Mesodermal cell (in vitro differentiated cells): ENCODE measurements at regions not wholly inside any gene's neighbourhood (a gene's known extent, or its start where the extent isn't known, plus 50 kb on each side); places are given as distances from the start of the nearest gene placed in this dataset.
"Not testable (repeated sequence)": the region's sequence is repeated elsewhere in the genome, so short reads cannot be mapped to it uniquely, and the experiment has no call there.

Experiments used
- H3K27ac ChIP-seq: 2 replicates; pipeline ENCODE4 v1.7.0; 2013; ENCODE audit warnings: mild to moderate bottlenecking, low read depth, low read length, moderate library complexity; ENCODE audit not compliant: severe bottlenecking
- H3K36me3 ChIP-seq: 2 replicates; pipeline ENCODE4 v1.7.1; 2013; ENCODE audit warnings: mild to moderate bottlenecking, low read length, moderate library complexity; ENCODE audit not compliant: control insufficient read depth, insufficient read depth
- H3K4me1 ChIP-seq: one replicate; pipeline ENCODE4 v1.7.1; 2013; ENCODE audit warnings: mild to moderate bottlenecking, low read length; ENCODE audit not compliant: insufficient read depth, control insufficient read depth, poor library complexity, severe bottlenecking
- H3K4me3 ChIP-seq: 2 replicates; pipeline ENCODE4 v1.7.0; 2013; ENCODE audit warnings: low read length, control low read depth, mild to moderate bottlenecking; ENCODE audit not compliant: insufficient read depth, poor library complexity, severe bottlenecking; ENCODE audit errors: extremely low read depth
- H3K9me3 ChIP-seq: 2 replicates; pipeline ENCODE4 v1.7.1; 2013; ENCODE audit warnings: mild to moderate bottlenecking, low read length, moderate library complexity; ENCODE audit not compliant: control insufficient read depth
- WGBS, 2 experiments: methylation state at CpG; one replicate each; pipeline ENCODE4 v1.1.5; 2013; ENCODE audit warnings: missing lambda C conversion rate in 2 of 2; ENCODE audit not compliant: insufficient coverage in 2 of 2; 5-methylcytosine and 5-hydroxymethylcytosine counted together

DNA sequence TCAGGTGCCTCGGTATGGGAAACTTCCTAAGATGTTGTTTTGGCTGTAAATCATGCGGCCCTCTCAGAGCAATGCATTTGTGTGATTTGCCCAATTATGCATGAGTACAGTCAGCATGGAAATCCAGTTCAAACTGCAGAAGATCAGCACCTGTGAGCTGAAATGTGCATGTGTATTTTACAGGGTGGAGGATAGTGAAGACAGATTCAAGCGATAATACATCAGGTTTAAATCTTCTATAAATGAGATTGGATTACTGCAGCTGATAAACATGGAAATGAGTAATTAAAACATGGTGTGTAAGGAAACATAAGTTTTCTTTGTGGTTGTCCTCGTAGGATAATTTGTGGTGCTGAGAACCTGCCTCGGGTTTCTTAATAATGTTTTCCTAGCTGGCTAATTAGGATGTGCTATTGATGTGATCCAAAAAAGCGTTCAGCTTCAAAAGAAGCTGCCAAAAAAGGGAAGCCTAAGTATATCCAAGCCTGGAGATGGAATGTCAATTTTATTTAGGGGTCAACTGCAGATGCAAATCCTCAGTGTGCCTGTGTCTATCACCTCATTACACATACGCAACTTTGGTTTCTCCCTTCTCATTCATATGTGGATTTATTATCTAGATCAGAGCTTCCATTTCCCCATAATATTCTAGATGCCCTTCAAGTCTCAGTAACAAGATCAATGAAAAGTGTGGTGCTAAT lies 117.1 kb upstream of the CCDC28A start:
- Histone ChIP-seq H3K4me3 (no peak overlapping the region), H3K9me3 (no peaks in the 10 kb centered on the region), H3K36me3 (no peaks in the 10 kb centered on the region), H3K4me1 (peaks cover 3% of the 10 kb centered on the region), H3K27ac (no peak overlapping the region)
- WGBS, 2 experiments: 94% methylated on average over 6 of the region's 7 CpGs

- 77 to 89% methylated on average over 2 of the region's 2 CpGs for WGBS, 2 experiments
- Histone ChIP-seq H3K4me3 (no peak overlapping the region), H3K4me1 (peaks cover 3% of the 10 kb centered on the region), H3K36me3 (no peaks in the 10 kb centered on the region), H3K27ac (no peak overlapping the region), H3K9me3 (no peaks in the 10 kb centered on the region)
These were observed 116.5 kb upstream of the CCDC28A start for GRCh38 chr6:138657065-138657425.

- 83 to 86% methylated on average over 1 to 2 of the region's 2 CpGs for WGBS, 2 experiments
- Histone ChIP-seq H3K36me3 (no peaks in the 10 kb centered on the region), H3K27ac (no peak overlapping the region), H3K4me3 (no peak overlapping the region), H3K4me1 (peaks cover 3% of the 10 kb centered on the region), H3K9me3 (no peaks in the 10 kb centered on the region)
These were observed 113.6 kb upstream of the CCDC28A start for GRCh38 chr6:138659998-138660397.

DNA sequence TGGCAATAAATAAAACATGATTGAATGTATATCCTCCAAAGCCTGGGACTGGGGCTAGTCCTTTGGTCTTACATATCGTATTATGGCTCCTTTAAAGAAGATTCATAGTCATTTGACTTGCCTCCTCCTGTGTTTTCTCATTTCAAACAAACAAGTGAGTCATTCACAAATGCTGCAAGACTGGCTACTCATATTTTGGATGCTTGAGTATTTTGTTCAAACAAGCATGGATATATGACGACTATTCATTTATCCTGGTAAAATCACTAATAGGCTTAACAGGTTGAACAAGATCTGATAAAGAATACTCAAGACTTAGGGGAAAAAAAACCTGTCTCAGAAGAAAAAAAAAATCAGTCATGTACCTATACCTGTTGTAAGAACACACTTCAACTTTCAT lies 111.1 kb upstream of the CCDC28A start:
- H3K9me3 ChIP-seq: no peaks in the 10 kb centered on the region
- peaks cover 3% of the 10 kb centered on the region for H3K4me1 ChIP-seq
- WGBS, 2 experiments: 80 to 100% methylated on average over 1 of the region's 2 CpGs
- no peak overlapping the region for H3K4me3 ChIP-seq
- no peak overlapping the region for H3K27ac ChIP-seq
- no peaks in the 10 kb centered on the region for H3K36me3 ChIP-seq

DNA sequence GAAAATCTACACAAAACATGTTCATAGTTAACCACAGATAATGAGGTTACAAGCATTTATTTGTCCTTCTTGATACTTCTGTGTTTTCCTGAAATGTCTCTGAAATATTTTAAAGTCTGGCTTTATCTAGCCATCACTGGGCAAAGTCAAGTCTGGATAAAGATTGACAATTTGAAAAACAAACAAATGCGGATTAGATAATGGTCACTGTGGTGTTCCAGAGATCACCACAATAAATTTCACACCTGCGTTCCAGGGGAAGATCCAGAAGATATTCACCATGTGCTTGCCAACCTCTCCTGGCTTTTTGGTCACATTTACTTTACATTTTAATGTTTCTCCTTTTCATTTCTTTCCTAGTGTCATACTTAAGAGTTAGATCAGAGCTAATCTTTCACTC lies 109.7 kb upstream of the CCDC28A start:
- Histone ChIP-seq H3K36me3 (no peaks in the 10 kb centered on the region), H3K4me3 (no peak overlapping the region), H3K27ac (no peak overlapping the region), H3K9me3 (no peaks in the 10 kb centered on the region), H3K4me1 (peaks cover 3% of the 10 kb centered on the region)
- WGBS, 2 experiments: 82 to 100% methylated on average over 1 to 2 of the region's 2 CpGs

DNA sequence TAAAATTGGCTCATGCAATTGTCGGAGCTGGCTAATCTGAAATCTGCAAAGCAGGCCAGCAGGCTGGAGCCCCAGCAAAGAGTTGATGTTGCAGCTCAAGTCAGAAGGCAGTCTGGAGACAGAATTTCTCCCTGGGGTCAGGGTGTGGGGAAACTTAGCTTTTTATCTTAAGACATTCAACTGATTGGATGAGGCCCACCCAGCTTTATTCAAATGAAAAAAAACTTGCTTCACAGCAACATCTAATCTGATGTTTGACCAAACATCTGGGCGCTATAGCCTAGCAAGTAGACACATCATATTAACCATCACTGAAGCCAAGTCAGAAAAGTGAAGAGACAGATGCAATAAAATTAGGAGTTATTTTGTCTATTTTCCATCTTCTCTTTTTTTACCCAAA lies 108.8 kb upstream of the CCDC28A start:
- H3K4me1 ChIP-seq: peaks cover 3% of the 10 kb centered on the region
- 100% methylated on average over 1 of the region's 2 CpGs; no CpG with 5 or more reads in 1 of the 2 experiments for WGBS, 2 experiments
- H3K27ac ChIP-seq: no peak overlapping the region
- H3K4me3 ChIP-seq: no peak overlapping the region
- H3K36me3 ChIP-seq: no peaks in the 10 kb centered on the region
- H3K9me3 ChIP-seq: no peaks in the 10 kb centered on the region

GRCh38 chr6:138666636-138667035 lies 106.9 kb upstream of the CCDC28A start:
- H3K36me3 ChIP-seq: no peaks in the 10 kb centered on the region
- WGBS, 2 experiments: 100% methylated on average over 3 of the region's 6 CpGs; no CpG with 5 or more reads in 1 of the 2 experiments
- H3K27ac ChIP-seq: no peak overlapping the region
- H3K9me3 ChIP-seq: no peaks in the 10 kb centered on the region
- peaks cover 3% of the 10 kb centered on the region for H3K4me1 ChIP-seq
- no peak overlapping the region for H3K4me3 ChIP-seq

DNA sequence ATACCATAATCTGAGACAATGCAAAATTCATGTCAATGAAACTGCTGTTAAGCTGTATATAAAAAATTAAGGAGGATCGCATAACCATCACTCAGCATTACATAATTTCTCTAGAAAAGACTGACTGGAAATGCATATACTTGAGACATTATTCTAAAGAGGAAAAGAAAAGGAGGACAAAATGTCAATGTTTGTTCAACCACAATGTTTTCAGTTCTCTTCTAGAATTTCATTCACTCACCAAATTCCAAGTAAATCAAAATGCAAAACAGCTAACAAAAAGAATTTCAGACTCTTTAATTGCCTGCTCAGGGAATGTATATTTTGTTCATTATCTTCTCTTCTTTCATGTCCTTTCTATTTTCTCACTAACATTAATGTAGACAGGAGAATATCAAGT lies 106.2 kb upstream of the CCDC28A start:
- no peak overlapping the region for H3K4me3 ChIP-seq
- H3K36me3 ChIP-seq: no peaks in the 10 kb centered on the region
- H3K27ac ChIP-seq: no peak overlapping the region
- no CpG with 5 or more reads among the region's 1 CpG for WGBS, 2 experiments
- peaks cover under 1% of the 10 kb centered on the region for H3K4me1 ChIP-seq
- no peaks in the 10 kb centered on the region for H3K9me3 ChIP-seq

GRCh38 chr6:138671351-138671750 lies 102.2 kb upstream of the CCDC28A start:
- H3K27ac ChIP-seq: no peak overlapping the region
- no peaks in the 10 kb centered on the region for H3K4me1 ChIP-seq
- WGBS, 2 experiments: 94 to 100% methylated on average over 2 to 3 of the region's 4 CpGs
- no peaks in the 10 kb centered on the region for H3K36me3 ChIP-seq
- no peaks in the 10 kb centered on the region for H3K9me3 ChIP-seq
- no peak overlapping the region for H3K4me3 ChIP-seq

- no peak overlapping the region for H3K27ac ChIP-seq
- WGBS, 2 experiments: 83% methylated on average over 1 of the region's 2 CpGs; no CpG with 5 or more reads in 1 of the 2 experiments
- H3K4me3 ChIP-seq: no peak overlapping the region
These were observed 100.1 kb upstream of the CCDC28A start for GRCh38 chr6:138673346-138674014.

GRCh38 chr6:138674444-138674843 lies 99.1 kb upstream of the CCDC28A start:
- H3K4me1 ChIP-seq, H3K36me3 ChIP-seq, H3K27ac ChIP-seq, H3K4me3 ChIP-seq, H3K9me3 ChIP-seq: not testable (repeated sequence)
- 76 to 91% methylated on average over 2 to 3 of the region's 4 CpGs for WGBS, 2 experiments

More at GRCh38 chr6:138673346-138674014, 100.1 kb upstream of the CCDC28A start:
- no peaks in the 10 kb centered on the region for H3K36me3 ChIP-seq
- no peaks in the 10 kb centered on the region for H3K9me3 ChIP-seq
- H3K4me1 ChIP-seq: no peaks in the 10 kb centered on the region
